ENCODE measurements at regions not wholly inside any gene's neighbourhood (a gene's known extent, or its start where the extent isn't known, plus 50 kb on each side); places are given as distances from the start of the nearest gene placed in this dataset.

- TF ChIP-seq ZBTB33 (IDR thresholded peaks at IDR 0.05), result no peak
- TF ChIP-seq GABPA (IDR thresholded peaks at IDR 0.05 in 1 of 2, conservative IDR thresholded peaks at IDR 0.05 in 1 of 2), result no peak
- TF ChIP-seq HNF4A (conservative IDR thresholded peaks at IDR 0.05), result no peak
- no peak for TF ChIP-seq TAF1 (conservative IDR thresholded peaks at IDR 0.05)
- TF ChIP-seq NR2F2 (IDR thresholded peaks at IDR 0.05), result no peak
- no peak for TF ChIP-seq JUND (IDR thresholded peaks at IDR 0.05)
- no peak for TF ChIP-seq CTCF (IDR thresholded peaks at IDR 0.05; ENCODE audit: low read depth, low read length, missing input control)
- no peak for TF ChIP-seq EGR1 (IDR thresholded peaks at IDR 0.05; ENCODE audit: low read depth in 2 of 2)
- TF ChIP-seq SP1 (IDR thresholded peaks at IDR 0.05), result no peak
- Histone ChIP-seq H3K4me3 (ENCODE audit: low read depth in 1 of 3, low read length in 3 of 3) (no peak overlapping the region), H3K27ac (ENCODE audit: low read depth in 1 of 2, low read length in 2 of 2) (no peak overlapping the region), H3K9me3 (ENCODE audit: control insufficient read depth in 4 of 4, low read length in 3 of 4) (no peaks in the 10 kb centered on the region), H3K4me1 (ENCODE audit: control insufficient read depth in 4 of 4, insufficient read depth in 4 of 4, low read length in 3 of 4) (no peaks in the 10 kb centered on the region), H3K36me3 (ENCODE audit: control insufficient read depth in 4 of 4, insufficient read depth in 3 of 4, low read depth in 1 of 4, low read length in 3 of 4) (no peaks in the 10 kb centered on the region), H3K9ac (ENCODE audit: low read depth in 1 of 2, low read length in 2 of 2) (no peak overlapping the region), H3K27me3 (ENCODE audit: control insufficient read depth in 4 of 4, insufficient read depth in 4 of 4, low read length in 3 of 4) (no peaks in the 10 kb centered on the region)
- WGBS, result 81% methylated on average over 7 of the region's 7 CpGs
- DNase-seq (ENCODE audit: low spot score), result no peak
Measured at GRCh38 chr11:111000400-111001080, 245.0 kb upstream of the POU2AF2 start.

GRCh38 chr11:110992481-110992880 lies 253.0 kb upstream of the POU2AF2 start:
- WGBS, result 94% methylated on average over 1 of the region's 1 CpG
- H3K9ac ChIP-seq (ENCODE audit: low read depth in 1 of 2, low read length in 2 of 2), result no peak overlapping the region
- H3K27me3 ChIP-seq (ENCODE audit: control insufficient read depth in 4 of 4, insufficient read depth in 4 of 4, low read length in 3 of 4), result no peaks in the 10 kb centered on the region
- no peak overlapping the region for H3K27ac ChIP-seq (ENCODE audit: low read depth in 1 of 2, low read length in 2 of 2)
- H3K4me1 ChIP-seq (ENCODE audit: control insufficient read depth in 4 of 4, insufficient read depth in 4 of 4, low read length in 3 of 4), result peaks cover 0 to 8% (median 5%) of the 10 kb centered on the region in 4 donors
- TF ChIP-seq NR2F2 (IDR thresholded peaks at IDR 0.05), result no peak
- TF ChIP-seq YY1 (IDR thresholded peaks at IDR 0.05), result no peak
- no peak for TF ChIP-seq GABPA (IDR thresholded peaks at IDR 0.05 in 1 of 2, conservative IDR thresholded peaks at IDR 0.05 in 1 of 2)
- no peak for TF ChIP-seq RXRA (IDR thresholded peaks at IDR 0.05)
- H3K9me3 ChIP-seq (ENCODE audit: control insufficient read depth in 4 of 4, low read length in 3 of 4), result no peaks in the 10 kb centered on the region
- H3K4me3 ChIP-seq (ENCODE audit: low read depth in 1 of 3, low read length in 3 of 3), result no peak overlapping the region
- no peak for DNase-seq (ENCODE audit: low spot score)
- no peaks in the 10 kb centered on the region for H3K36me3 ChIP-seq (ENCODE audit: control insufficient read depth in 4 of 4, insufficient read depth in 3 of 4, low read depth in 1 of 4, low read length in 3 of 4)

- no peak overlapping the region for H3K27ac ChIP-seq (ENCODE audit: low read depth in 1 of 2, low read length in 2 of 2)
- 65% methylated on average over 4 of the region's 4 CpGs for WGBS
- no peaks in the 10 kb centered on the region for H3K36me3 ChIP-seq (ENCODE audit: control insufficient read depth in 4 of 4, insufficient read depth in 3 of 4, low read depth in 1 of 4, low read length in 3 of 4)
- no peak overlapping the region for H3K4me3 ChIP-seq (ENCODE audit: low read depth in 1 of 3, low read length in 3 of 3)
- H3K9me3 ChIP-seq (ENCODE audit: control insufficient read depth in 4 of 4, low read length in 3 of 4), result no peaks in the 10 kb centered on the region
- peaks cover 0 to 8% (median 5%) of the 10 kb centered on the region in 4 donors for H3K4me1 ChIP-seq (ENCODE audit: control insufficient read depth in 4 of 4, insufficient read depth in 4 of 4, low read length in 3 of 4)
- H3K27me3 ChIP-seq (ENCODE audit: control insufficient read depth in 4 of 4, insufficient read depth in 4 of 4, low read length in 3 of 4), result no peaks in the 10 kb centered on the region
- no peak overlapping the region for H3K9ac ChIP-seq (ENCODE audit: low read depth in 1 of 2, low read length in 2 of 2)
- no peak for DNase-seq (ENCODE audit: low spot score)
- TF ChIP-seq YY1 (IDR thresholded peaks at IDR 0.05) (no peak), MAX (IDR thresholded peaks at IDR 0.05) (no peak), CTCF (IDR thresholded peaks at IDR 0.05; ENCODE audit: low read depth, low read length, missing input control) (no peak), GABPA (IDR thresholded peaks at IDR 0.05 in 1 of 2, conservative IDR thresholded peaks at IDR 0.05 in 1 of 2) (no peak), EGR1 (IDR thresholded peaks at IDR 0.05; ENCODE audit: low read depth in 2 of 2) (no peak), FOXA2 (IDR thresholded peaks at IDR 0.05) (no peak), NR2F2 (IDR thresholded peaks at IDR 0.05) (no peak), FOXA1 (IDR thresholded peaks at IDR 0.05) (no peak), ATF3 (IDR thresholded peaks at IDR 0.05) (no peak), RAD21 (IDR thresholded peaks at IDR 0.05) (no peak), ZBTB33 (IDR thresholded peaks at IDR 0.05) (no peak)
Measured at GRCh38 chr11:110991661-110992355, 253.7 kb upstream of the POU2AF2 start.
